ENCODE measurements at regions not wholly inside any gene's neighbourhood (a gene's known extent, or its start where the extent isn't known, plus 50 kb on each side); places are given as distances from the start of the nearest gene placed in this dataset.

GRCh38 chr9:106286249-106286648, 576.7 kb upstream of the ZNF462 start (continued):
- TF ChIP-seq CHD7 (IDR thresholded peaks at IDR 0.05; ENCODE audit: insufficient replicate concordance, low read length) (no peak), MAX (IDR thresholded peaks at IDR 0.05) (no peak), BRCA1 (IDR thresholded peaks at IDR 0.05; ENCODE audit: low read depth, low read length) (no peak), JUN (IDR thresholded peaks at IDR 0.05; ENCODE audit: low read depth, low read length) (no peak), YY1 (IDR thresholded peaks at IDR 0.05; ENCODE audit: low read depth, low read length) (peak; percentile 56; the same call in 1 of the 2 replicates), BACH1 (IDR thresholded peaks at IDR 0.05; ENCODE audit: low read length) (no peak), RAD21 (IDR thresholded peaks at IDR 0.05 in 1 of 2, conservative IDR thresholded peaks at IDR 0.05 in 1 of 2; ENCODE audit: low read depth in 2 of 2, low read length in 2 of 2) (peak; percentile 87 to 88), MAFK (IDR thresholded peaks at IDR 0.05; ENCODE audit: low read depth, low read length) (no peak), CTCF (IDR thresholded peaks at IDR 0.05; ENCODE audit: control extremely low read depth in 1 of 3, insufficient read depth in 1 of 3, low read depth in 1 of 3, low read length in 3 of 3) (peak in 2 of 3 experiments; percentile 83 to 98; a peak in 3 of 4 replicates)

Data from H1 (cell line).